HepG2 (cell line): ENCODE measurements at regions not wholly inside any gene's neighbourhood (a gene's known extent, or its start where the extent isn't known, plus 50 kb on each side); places are given as distances from the start of the nearest gene placed in this dataset.
A peak's percentile ranks its signal among the peaks of the same experiment; 100 is the strongest.

Experiments
- ATRX ChIP-seq: sonication (generic); formaldehyde crosslinking; IDR thresholded peaks from 2 replicates; pipeline ENCODE4 v1.4.0; 2020; ENCODE audit warnings: missing genetic modification reagents, borderline replicate concordance
- ERF ChIP-seq: IDR thresholded peaks from 2 replicates; pipeline ENCODE4 v1.6.1; 2018; ENCODE audit warnings: missing biosample characterization, missing genetic modification reagents
- FOSL2 ChIP-seq: sonication (generic); formaldehyde crosslinking; IDR thresholded peaks from 2 replicates; pipeline ENCODE4 v1.4.0; 2020; ENCODE audit warnings: missing genetic modification reagents
- GATAD2A ChIP-seq: IDR thresholded peaks from 2 replicates; pipeline ENCODE4 v1.6.1; 2016
- IRF9 ChIP-seq: sonication (generic); formaldehyde crosslinking; IDR thresholded peaks from 2 replicates; pipeline ENCODE4 v1.8.0; 2022; ENCODE audit warnings: missing genetic modification reagents, mild to moderate bottlenecking, borderline replicate concordance
- MAFK ChIP-seq, 2 experiments: IDR thresholded peaks in 1 of 2; conservative IDR thresholded peaks in 1 of 2; 2 replicates each; pipeline ENCODE4 v1.6.1; 2011; ENCODE audit warnings: improper control_type of control experiment in 2 of 2, low read length in 2 of 2
- MEF2D ChIP-seq: sonication (generic); formaldehyde crosslinking; IDR thresholded peaks from 2 replicates; pipeline ENCODE4 v1.5.1; 2020; ENCODE audit warnings: mild to moderate bottlenecking, missing genetic modification reagents
- PRMT3 ChIP-seq: sonication (generic); formaldehyde crosslinking; IDR thresholded peaks from 2 replicates; pipeline ENCODE4 v1.8.1; 2022; ENCODE audit warnings: low read depth, mild to moderate bottlenecking, moderate library complexity, missing genetic modification reagents, borderline replicate concordance
- SMAD3 ChIP-seq: sonication (generic); formaldehyde crosslinking; IDR thresholded peaks from 2 replicates; pipeline ENCODE4 v1.4.0; 2020; ENCODE audit warnings: missing genetic modification reagents
- SRY ChIP-seq: sonication (generic); formaldehyde crosslinking; IDR thresholded peaks from 2 replicates; pipeline ENCODE4 v1.8.0; 2022; ENCODE audit warnings: mild to moderate bottlenecking, missing genetic modification reagents
- U2AF2 ChIP-seq: fragments of 200-400 bp; formaldehyde crosslinking; IDR thresholded peaks from 2 replicates; pipeline ENCODE4 v1.6.1; 2017; ENCODE audit warnings: low read depth, mild to moderate bottlenecking, low read length
- ZMYM4 ChIP-seq: sonication (generic); formaldehyde crosslinking; IDR thresholded peaks from 2 replicates; pipeline ENCODE4 v1.8.1; 2023; ENCODE audit warnings: mild to moderate bottlenecking, missing genetic modification reagents
- ZNF33A ChIP-seq: sonication (generic); formaldehyde crosslinking; IDR thresholded peaks from 2 replicates; pipeline ENCODE4 v1.5.1; 2020; ENCODE audit warnings: missing genetic modification reagents, mild to moderate bottlenecking, moderate library complexity, borderline replicate concordance
- ZNF605 ChIP-seq: sonication (generic); formaldehyde crosslinking; IDR thresholded peaks from 2 replicates; pipeline ENCODE4 v1.8.0; 2022; ENCODE audit warnings: mild to moderate bottlenecking, missing genetic modification reagents
- TF ChIP-seq, protein P1 (sequence below): sonication (generic); formaldehyde crosslinking; IDR thresholded peaks from 2 replicates; pipeline ENCODE4 v1.4.0; 2020; ENCODE audit warnings: missing genetic modification reagents

DNA sequence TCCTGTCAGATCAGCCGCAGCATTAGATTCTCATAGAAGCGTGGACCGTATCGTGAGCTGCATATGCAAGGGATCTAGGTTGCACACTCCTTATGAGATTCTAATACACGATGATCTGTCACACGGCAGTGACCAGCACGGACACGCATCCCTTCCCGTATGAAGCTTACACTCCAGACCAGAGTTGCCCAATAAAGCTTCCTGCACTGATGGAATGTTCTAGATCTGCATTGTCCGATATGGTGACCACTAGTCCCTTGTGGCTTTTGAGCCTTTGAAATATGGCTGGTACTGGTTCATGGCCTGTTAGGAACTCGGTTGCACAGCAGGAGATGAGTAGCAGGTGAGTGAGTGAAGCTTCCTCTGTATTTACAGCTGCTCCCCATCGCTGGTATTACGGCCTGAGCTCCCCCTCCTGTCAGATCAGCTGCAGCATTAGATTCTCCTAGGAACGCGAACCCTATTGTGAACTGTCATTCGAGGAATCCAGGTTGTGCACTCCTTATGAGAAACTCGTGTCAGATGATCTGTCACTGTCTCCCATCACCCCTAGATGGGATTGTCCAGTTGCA, 49.8 kb upstream of the ZCCHC14 start (continued):
- TF ChIP-seq MEF2D (CRISPR knock-in tag): 0 out of 2 replicates have a peak, but pooled peaks have one; percentile 48
- no peak for TF ChIP-seq IRF9 (CRISPR knock-in tag)
- TF ChIP-seq PRMT3: no peak
- TF ChIP-seq ATRX: no peak
- TF ChIP-seq SRY (CRISPR knock-in tag): no peak
- TF ChIP-seq ZNF605 (CRISPR knock-in tag): 0 out of 2 replicates have a peak, but pooled peaks have one; percentile 21
- 0 out of 2 replicates have a peak, but pooled peaks have one; percentile 17 for TF ChIP-seq GATAD2A (CRISPR knock-in tag)
- no peak for TF ChIP-seq U2AF2
- no peak for TF ChIP-seq MAFK (conservative IDR thresholded peaks at IDR 0.05 in 1 of 2, IDR thresholded peaks at IDR 0.05 in 1 of 2; ENCODE audit: low read length in 2 of 2)
- TF ChIP-seq ZMYM4 (CRISPR knock-in tag): no peak
- peak; percentile 12; the same call in 1 of the 2 replicates for TF ChIP-seq ERF (CRISPR knock-in tag)
- TF ChIP-seq, protein P1, sequence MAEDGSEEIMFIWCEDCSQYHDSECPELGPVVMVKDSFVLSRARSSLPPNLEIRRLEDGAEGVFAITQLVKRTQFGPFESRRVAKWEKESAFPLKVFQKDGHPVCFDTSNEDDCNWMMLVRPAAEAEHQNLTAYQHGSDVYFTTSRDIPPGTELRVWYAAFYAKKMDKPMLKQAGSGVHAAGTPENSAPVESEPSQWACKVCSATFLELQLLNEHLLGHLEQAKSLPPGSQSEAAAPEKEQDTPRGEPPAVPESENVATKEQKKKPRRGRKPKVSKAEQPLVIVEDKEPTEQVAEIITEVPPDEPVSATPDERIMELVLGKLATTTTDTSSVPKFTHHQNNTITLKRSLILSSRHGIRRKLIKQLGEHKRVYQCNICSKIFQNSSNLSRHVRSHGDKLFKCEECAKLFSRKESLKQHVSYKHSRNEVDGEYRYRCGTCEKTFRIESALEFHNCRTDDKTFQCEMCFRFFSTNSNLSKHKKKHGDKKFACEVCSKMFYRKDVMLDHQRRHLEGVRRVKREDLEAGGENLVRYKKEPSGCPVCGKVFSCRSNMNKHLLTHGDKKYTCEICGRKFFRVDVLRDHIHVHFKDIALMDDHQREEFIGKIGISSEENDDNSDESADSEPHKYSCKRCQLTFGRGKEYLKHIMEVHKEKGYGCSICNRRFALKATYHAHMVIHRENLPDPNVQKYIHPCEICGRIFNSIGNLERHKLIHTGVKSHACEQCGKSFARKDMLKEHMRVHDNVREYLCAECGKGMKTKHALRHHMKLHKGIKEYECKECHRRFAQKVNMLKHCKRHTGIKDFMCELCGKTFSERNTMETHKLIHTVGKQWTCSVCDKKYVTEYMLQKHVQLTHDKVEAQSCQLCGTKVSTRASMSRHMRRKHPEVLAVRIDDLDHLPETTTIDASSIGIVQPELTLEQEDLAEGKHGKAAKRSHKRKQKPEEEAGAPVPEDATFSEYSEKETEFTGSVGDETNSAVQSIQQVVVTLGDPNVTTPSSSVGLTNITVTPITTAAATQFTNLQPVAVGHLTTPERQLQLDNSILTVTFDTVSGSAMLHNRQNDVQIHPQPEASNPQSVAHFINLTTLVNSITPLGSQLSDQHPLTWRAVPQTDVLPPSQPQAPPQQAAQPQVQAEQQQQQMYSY: no peak
- 0 out of 2 replicates have a peak, but pooled peaks have one; percentile 11 for TF ChIP-seq ZNF33A (CRISPR knock-in tag)
- TF ChIP-seq FOSL2: peak; percentile 15; the same call in 1 of the 2 replicates
- no peak for TF ChIP-seq SMAD3 (CRISPR knock-in tag)
